ENCODE measurements at regions not wholly inside any gene's neighbourhood (a gene's known extent, or its start where the extent isn't known, plus 50 kb on each side); places are given as distances from the start of the nearest gene placed in this dataset.

DNA sequence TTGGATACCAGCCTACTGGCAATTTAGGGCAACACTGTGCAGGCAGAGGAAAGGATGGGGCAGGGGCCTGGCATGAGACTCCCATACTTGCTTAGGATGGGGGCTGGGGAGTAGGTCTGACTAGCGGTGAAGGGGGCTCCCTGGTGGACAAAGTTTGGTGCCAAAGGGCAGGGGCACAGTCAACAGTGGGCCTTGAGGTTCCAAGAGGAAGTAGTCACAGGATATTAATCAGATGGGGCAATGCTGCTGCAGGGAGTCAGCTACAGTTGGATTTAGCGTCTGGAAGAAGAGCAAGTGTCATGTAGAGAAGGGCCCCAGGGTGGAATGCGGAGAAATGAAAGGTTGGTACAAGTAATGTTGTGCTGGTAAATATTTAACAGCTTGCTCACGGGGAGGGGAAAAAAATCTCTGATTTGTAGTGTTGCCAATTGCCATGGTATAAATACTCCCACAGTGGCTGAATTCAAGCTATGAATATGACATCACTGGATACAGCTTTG, 139.4 kb downstream of the PJA1 start:
- Histone ChIP-seq H3K4me1 (ENCODE audit: control insufficient read depth, insufficient read depth, low read length, unreplicated experiment) (peaks cover 31% of the 10 kb centered on the region), H2AFZ (ENCODE audit: low read length, unreplicated experiment) (no peak overlapping the region), H3K79me2 (ENCODE audit: control insufficient read depth, insufficient read depth, low read length, unreplicated experiment) (no peaks in the 10 kb centered on the region), H3K27ac (ENCODE audit: low read depth, low read length) (peak overlapping the region; percentile 78), H3K27me3 (ENCODE audit: insufficient read depth, low read length) (no peaks in the 10 kb centered on the region), H3K36me3 (ENCODE audit: insufficient read depth, low read length) (no peaks in the 10 kb centered on the region), H3K4me3 (ENCODE audit: low read depth, low read length) (no peak overlapping the region)

DNA sequence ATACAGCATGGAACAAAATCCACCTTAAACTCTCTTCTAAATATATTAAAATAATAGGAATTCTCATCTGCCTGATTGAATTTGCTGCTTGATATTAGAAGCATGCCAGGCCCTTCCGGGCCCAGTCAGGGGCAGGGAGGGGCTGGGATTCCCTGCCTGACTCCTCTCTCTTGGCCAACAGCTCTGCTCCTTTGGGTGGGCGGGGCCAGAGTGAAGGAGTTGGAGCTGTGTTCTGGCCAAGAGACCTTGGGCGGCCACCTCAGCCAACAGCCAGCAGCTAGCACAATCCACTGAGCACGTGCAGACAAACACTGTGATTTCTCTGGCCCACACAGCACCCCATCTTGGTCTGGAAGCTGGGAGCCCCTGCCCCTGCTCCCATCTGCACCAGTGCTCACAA, 140.3 kb downstream of the PJA1 start:
- Histone ChIP-seq H3K4me3 (ENCODE audit: low read depth, low read length) (no peak overlapping the region), H3K4me1 (ENCODE audit: control insufficient read depth, insufficient read depth, low read length, unreplicated experiment) (peaks cover 31% of the 10 kb centered on the region), H2AFZ (ENCODE audit: low read length, unreplicated experiment) (no peak overlapping the region), H3K36me3 (ENCODE audit: insufficient read depth, low read length) (no peaks in the 10 kb centered on the region), H3K27ac (ENCODE audit: low read depth, low read length) (peak overlapping the region; percentile 78), H3K27me3 (ENCODE audit: insufficient read depth, low read length) (no peaks in the 10 kb centered on the region), H3K79me2 (ENCODE audit: control insufficient read depth, insufficient read depth, low read length, unreplicated experiment) (no peaks in the 10 kb centered on the region)

DNA sequence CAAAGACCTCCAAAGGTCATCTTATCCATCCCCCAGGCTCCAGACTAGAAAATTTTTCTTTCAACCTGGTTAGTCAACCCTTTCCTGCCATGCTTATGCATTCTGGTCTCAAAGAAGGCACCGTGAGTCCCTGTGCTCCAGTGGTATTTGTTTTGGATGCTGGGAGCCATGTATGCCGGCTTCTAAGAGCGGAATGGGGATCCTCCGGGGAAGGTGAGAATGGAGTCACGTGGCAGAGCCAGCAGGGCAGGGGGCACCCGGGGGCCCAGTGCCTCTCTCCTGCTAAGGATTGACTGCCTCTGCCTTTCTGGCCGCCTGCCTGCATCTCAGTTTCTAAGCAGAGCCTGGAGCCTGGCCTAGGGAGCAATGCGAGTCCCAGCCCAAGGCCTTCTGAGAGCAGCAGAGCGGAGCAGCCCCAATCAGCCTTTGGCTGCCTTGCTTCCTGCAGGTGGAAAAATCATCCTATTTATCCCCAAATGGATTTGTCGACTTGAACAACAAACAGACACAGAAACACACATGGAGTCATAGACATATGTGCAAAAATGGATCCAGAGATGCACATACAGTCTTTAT, 141.0 kb downstream of the PJA1 start:
- H3K27ac ChIP-seq (ENCODE audit: low read depth, low read length), result no peak overlapping the region; the same call in 1 of the 2 replicates
- no peaks in the 10 kb centered on the region for H3K36me3 ChIP-seq (ENCODE audit: insufficient read depth, low read length)
- no peaks in the 10 kb centered on the region for H3K79me2 ChIP-seq (ENCODE audit: control insufficient read depth, insufficient read depth, low read length, unreplicated experiment)
- H3K4me3 ChIP-seq (ENCODE audit: low read depth, low read length), result no peak overlapping the region
- H3K4me1 ChIP-seq (ENCODE audit: control insufficient read depth, insufficient read depth, low read length, unreplicated experiment), result peaks cover 31% of the 10 kb centered on the region
- H2AFZ ChIP-seq (ENCODE audit: low read length, unreplicated experiment), result no peak overlapping the region
- H3K27me3 ChIP-seq (ENCODE audit: insufficient read depth, low read length), result no peaks in the 10 kb centered on the region

DNA sequence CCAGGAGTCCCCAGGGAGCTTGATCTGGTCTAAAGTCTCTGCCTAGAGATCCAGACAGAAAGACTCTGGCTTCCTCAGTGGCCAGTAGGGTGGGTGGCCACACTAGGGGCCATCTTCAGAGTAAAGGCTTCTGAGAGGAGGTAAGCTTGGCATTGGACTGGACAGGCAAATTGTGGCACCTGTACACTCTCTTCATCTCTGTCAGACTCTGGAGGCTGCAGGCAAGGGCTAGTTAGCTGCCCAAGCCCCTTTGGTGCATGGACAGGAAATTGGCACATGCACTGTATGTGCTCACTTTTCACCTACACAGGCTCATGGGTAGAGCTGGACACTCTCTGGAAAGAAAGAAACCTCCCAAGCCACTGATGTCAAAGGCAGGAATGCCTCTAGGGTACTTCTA, 142.8 kb downstream of the PJA1 start:
- Histone ChIP-seq H3K79me2 (ENCODE audit: control insufficient read depth, insufficient read depth, low read length, unreplicated experiment) (no peaks in the 10 kb centered on the region), H3K4me3 (ENCODE audit: low read depth, low read length) (no peak overlapping the region), H3K4me1 (ENCODE audit: control insufficient read depth, insufficient read depth, low read length, unreplicated experiment) (peaks cover 22% of the 10 kb centered on the region), H3K27me3 (ENCODE audit: insufficient read depth, low read length) (no peaks in the 10 kb centered on the region), H3K27ac (ENCODE audit: low read depth, low read length) (no peak overlapping the region), H2AFZ (ENCODE audit: low read length, unreplicated experiment) (no peak overlapping the region), H3K36me3 (ENCODE audit: insufficient read depth, low read length) (no peaks in the 10 kb centered on the region)

DNA sequence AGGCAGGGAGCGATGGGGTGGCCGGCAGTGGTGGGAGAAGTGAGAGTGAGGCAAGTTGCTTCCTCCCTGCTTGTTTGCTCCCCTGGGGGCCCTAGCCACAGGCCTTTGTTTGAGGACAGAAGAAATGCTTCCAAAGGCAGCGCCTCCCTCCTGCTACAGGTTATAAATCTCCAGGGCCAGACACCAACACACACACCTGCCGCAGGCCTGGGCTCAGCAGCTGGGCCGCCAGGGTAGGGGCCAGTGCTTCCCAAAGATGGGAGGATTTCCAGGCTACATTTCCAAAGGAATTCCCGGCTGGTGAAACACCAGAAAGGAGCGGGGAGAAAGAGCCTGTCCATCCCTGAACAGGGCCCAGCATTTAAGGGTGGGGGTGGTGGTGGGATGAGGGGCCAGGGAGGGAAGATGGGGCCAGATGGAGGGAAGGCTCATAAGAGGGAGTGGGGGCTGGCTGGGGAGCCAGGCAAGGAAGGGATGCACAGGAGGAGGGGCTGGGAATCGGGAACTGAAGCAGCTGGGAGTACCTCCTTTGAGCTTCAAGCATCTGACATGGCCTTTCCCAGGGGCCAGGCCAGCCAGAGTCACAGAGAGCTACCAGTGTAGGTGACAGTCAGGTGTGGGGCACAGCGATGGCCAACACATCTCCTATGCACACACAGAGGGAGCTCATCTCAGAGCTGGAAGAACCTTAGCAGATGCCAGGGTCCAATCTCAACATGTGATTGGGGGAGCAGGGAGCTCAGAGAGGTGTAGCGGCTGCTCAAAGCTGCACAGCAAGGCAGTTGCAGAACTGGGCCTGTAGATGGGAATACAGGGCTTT, 143.9 kb downstream of the PJA1 start:
- H3K79me2 ChIP-seq (ENCODE audit: control insufficient read depth, insufficient read depth, low read length, unreplicated experiment), result no peaks in the 10 kb centered on the region
- H3K36me3 ChIP-seq (ENCODE audit: insufficient read depth, low read length), result no peaks in the 10 kb centered on the region
- no peak overlapping the region for H3K27ac ChIP-seq (ENCODE audit: low read depth, low read length)
- H3K27me3 ChIP-seq (ENCODE audit: insufficient read depth, low read length), result no peaks in the 10 kb centered on the region
- peaks cover 12% of the 10 kb centered on the region for H3K4me1 ChIP-seq (ENCODE audit: control insufficient read depth, insufficient read depth, low read length, unreplicated experiment)
- no peak overlapping the region for H3K4me3 ChIP-seq (ENCODE audit: low read depth, low read length)
- no peak overlapping the region for H2AFZ ChIP-seq (ENCODE audit: low read length, unreplicated experiment)

DNA sequence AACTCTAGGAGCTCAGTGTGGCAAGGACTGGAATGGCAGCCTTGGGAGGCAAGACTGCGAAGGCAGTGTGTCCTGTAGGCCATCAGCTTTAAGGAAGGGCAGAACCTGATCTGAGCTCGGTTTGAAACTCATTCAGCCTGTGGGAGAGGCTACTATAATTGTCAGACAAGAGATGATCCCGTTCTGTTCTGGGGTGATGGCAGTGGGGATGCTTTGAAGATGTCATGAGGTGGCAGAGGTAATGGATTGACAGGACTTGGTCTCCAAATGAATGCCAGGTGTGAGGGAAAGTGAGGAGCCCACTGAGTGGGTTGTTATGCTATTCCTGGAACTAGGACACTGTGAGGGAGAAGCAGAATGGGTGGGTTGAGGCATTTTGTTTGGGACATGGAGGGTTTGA, 144.9 kb downstream of the PJA1 start:
- Histone ChIP-seq H3K36me3 (ENCODE audit: insufficient read depth, low read length) (no peaks in the 10 kb centered on the region), H3K4me3 (ENCODE audit: low read depth, low read length) (no peak overlapping the region), H3K27ac (ENCODE audit: low read depth, low read length) (no peak overlapping the region), H2AFZ (ENCODE audit: low read length, unreplicated experiment) (no peak overlapping the region), H3K27me3 (ENCODE audit: insufficient read depth, low read length) (no peaks in the 10 kb centered on the region), H3K4me1 (ENCODE audit: control insufficient read depth, insufficient read depth, low read length, unreplicated experiment) (peaks cover 8% of the 10 kb centered on the region), H3K79me2 (ENCODE audit: control insufficient read depth, insufficient read depth, low read length, unreplicated experiment) (no peaks in the 10 kb centered on the region)

DNA sequence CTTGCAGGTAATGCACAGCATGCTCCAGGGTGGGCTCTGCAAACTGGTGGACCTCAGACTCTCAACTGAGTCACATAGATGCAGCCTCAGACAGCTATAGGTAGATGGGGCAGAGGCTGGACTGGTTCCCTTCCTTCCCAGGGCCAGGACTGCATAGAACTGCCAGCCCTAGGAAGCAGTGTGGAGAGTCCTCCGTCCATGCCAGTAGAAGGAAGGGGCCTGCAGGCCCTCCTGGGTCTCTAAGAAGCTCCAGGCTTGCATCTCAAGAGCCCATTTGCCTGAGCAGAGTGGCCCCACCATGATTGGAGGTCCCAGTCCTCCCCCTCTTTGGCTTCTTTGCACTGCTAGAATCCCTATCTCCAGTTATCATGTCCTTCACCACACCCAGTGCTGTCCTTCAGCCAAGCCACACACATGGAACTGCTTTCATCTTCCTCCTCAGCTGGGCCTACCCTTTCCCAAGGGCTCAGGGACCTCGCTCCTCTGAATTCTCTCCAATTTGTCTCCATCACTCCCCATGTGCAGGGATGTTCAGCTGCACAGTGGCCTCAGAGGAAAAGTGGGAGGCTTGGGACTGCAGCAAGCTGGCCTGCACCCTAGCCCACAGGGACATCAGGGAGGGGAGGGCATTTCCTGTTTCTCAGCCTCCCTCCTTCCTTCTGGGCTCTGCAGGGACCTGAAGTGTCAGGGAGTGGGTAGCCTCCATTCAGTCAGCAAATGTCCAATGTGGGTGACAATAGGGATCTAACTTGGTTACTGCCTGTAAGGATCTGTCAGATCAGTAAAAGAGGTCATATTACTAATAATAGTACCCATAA, 146.0 kb downstream of the PJA1 start:
- H2AFZ ChIP-seq (ENCODE audit: low read length, unreplicated experiment), result no peak overlapping the region
- H3K36me3 ChIP-seq (ENCODE audit: insufficient read depth, low read length), result no peaks in the 10 kb centered on the region
- H3K27ac ChIP-seq (ENCODE audit: low read depth, low read length), result no peak overlapping the region
- peaks cover under 1% of the 10 kb centered on the region for H3K4me1 ChIP-seq (ENCODE audit: control insufficient read depth, insufficient read depth, low read length, unreplicated experiment)
- H3K4me3 ChIP-seq (ENCODE audit: low read depth, low read length), result no peak overlapping the region
- H3K79me2 ChIP-seq (ENCODE audit: control insufficient read depth, insufficient read depth, low read length, unreplicated experiment), result no peaks in the 10 kb centered on the region
- no peaks in the 10 kb centered on the region for H3K27me3 ChIP-seq (ENCODE audit: insufficient read depth, low read length)

DNA sequence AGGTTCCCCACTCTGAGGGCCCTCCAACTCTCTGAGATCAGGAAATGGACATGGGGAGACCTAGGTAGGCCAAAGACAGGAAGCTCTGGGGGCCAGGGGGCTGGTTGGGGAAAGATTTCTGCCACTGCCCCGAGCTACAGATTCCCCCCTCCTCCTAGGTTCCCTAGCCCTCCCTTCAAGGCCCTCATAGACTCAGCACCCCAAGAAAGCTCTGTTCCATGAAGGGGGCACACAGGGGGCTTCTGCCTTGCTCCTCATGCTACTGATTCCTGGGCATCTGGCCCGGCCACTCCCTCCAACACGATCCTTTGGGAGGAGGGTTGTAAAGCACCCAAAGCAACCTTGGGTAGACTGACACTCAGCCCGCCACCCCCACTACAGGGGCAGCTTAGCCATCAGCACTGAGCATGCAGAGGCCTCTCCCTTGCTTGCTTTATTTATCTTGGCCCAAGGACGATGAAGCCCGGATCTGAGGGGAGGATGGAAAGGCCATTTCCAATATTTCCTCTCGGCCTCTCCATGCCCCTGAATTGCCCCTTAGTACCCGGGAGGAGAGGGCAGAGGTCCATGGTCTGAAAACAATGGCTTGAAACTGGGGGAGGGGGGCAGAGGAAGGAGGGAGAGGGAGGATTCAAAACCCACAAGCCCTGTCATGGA, 146.7 kb downstream of the PJA1 start:
- no peaks in the 10 kb centered on the region for H3K36me3 ChIP-seq (ENCODE audit: insufficient read depth, low read length)
- no peak overlapping the region for H3K4me3 ChIP-seq (ENCODE audit: low read depth, low read length)
- no peaks in the 10 kb centered on the region for H3K79me2 ChIP-seq (ENCODE audit: control insufficient read depth, insufficient read depth, low read length, unreplicated experiment)
- H3K4me1 ChIP-seq (ENCODE audit: control insufficient read depth, insufficient read depth, low read length, unreplicated experiment), result no peaks in the 10 kb centered on the region
- no peaks in the 10 kb centered on the region for H3K27me3 ChIP-seq (ENCODE audit: insufficient read depth, low read length)
- H2AFZ ChIP-seq (ENCODE audit: low read length, unreplicated experiment), result no peak overlapping the region
- H3K27ac ChIP-seq (ENCODE audit: low read depth, low read length), result no peak overlapping the region

DNA sequence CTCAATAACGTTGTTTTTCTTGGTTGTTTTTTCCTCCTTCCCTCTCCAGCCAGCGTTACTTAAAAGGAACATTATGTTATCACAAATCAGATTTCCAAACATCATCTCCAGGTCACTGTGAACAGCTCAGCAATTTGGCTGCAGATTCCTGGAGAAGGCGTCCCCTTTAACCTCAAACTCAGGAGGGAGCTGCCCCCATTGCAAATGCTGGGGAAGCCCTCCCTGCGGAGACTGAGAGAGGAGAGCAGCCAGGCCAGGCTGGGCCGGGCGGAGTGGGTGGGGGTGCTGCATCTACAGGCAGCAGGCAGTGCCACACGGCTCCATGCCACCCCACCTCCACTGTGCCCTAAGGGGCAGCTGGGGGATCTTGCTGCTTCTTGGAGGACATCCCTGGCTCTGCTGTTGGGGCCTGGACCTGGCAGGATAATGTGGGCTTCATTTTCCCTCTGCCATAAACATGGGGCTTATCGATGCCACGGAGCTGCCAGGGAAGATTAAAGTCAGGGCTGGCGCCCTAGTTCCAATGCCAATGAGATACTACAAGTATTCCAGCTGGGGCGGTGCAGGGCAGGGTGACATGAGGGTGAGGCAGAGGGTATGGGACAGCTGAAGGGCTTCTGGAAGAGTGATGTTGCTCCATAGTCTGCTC, 148.8 kb downstream of the PJA1 start:
- Histone ChIP-seq H3K4me3 (ENCODE audit: low read depth, low read length) (no peak overlapping the region), H3K27me3 (ENCODE audit: insufficient read depth, low read length) (no peaks in the 10 kb centered on the region), H3K27ac (ENCODE audit: low read depth, low read length) (no peak overlapping the region), H3K4me1 (ENCODE audit: control insufficient read depth, insufficient read depth, low read length, unreplicated experiment) (no peaks in the 10 kb centered on the region), H2AFZ (ENCODE audit: low read length, unreplicated experiment) (no peak overlapping the region), H3K36me3 (ENCODE audit: insufficient read depth, low read length) (no peaks in the 10 kb centered on the region), H3K79me2 (ENCODE audit: control insufficient read depth, insufficient read depth, low read length, unreplicated experiment) (no peaks in the 10 kb centered on the region)
